ENCODE measurements at regions not wholly inside any gene's neighbourhood (a gene's known extent, or its start where the extent isn't known, plus 50 kb on each side); places are given as distances from the start of the nearest gene placed in this dataset.
A peak's percentile ranks its signal among the peaks of the same experiment; 100 is the strongest.
"Not testable (repeated sequence)": the region's sequence is repeated elsewhere in the genome, so short reads cannot be mapped to it uniquely, and the experiment has no call there.

DNA sequence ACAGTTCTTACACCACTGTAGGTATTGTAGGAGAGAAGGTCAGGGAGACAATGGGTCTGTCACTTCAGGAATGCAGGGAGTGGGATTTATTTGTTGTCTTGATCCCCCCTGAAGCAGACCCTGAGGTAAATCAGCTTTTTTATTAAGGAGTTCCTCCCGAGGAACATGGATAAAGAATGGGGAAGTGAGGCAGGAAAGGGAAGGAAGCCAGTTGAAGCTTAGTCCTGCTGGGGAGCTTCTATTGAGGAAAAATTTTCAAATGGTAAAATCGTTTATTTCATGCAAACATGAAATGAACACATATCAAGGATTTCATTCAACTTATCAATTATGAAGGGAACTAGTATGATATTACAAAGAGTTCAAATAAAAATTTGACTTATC is 318.6 kb upstream of the PIK3R1 start:
- H3K27ac ChIP-seq: peak overlapping the region in 1 of 4 donors; percentile 50
- H3K4me1 ChIP-seq: peaks cover 0 to under 1% (median 0%) of the 10 kb centered on the region in 4 donors
- 51 to 53% methylated on average over 2 of the region's 2 CpGs for WGBS, 2 donors
- H3K9me3 ChIP-seq: no peaks in the 10 kb centered on the region
- H3K27me3 ChIP-seq: no peaks in the 10 kb centered on the region
- no peaks in the 10 kb centered on the region for H3K36me3 ChIP-seq
- H3K4me3 ChIP-seq: no peak overlapping the region
- DNase-seq (ENCODE audit: low spot score in 2 of 2): no peak
- TF ChIP-seq, protein P1, sequence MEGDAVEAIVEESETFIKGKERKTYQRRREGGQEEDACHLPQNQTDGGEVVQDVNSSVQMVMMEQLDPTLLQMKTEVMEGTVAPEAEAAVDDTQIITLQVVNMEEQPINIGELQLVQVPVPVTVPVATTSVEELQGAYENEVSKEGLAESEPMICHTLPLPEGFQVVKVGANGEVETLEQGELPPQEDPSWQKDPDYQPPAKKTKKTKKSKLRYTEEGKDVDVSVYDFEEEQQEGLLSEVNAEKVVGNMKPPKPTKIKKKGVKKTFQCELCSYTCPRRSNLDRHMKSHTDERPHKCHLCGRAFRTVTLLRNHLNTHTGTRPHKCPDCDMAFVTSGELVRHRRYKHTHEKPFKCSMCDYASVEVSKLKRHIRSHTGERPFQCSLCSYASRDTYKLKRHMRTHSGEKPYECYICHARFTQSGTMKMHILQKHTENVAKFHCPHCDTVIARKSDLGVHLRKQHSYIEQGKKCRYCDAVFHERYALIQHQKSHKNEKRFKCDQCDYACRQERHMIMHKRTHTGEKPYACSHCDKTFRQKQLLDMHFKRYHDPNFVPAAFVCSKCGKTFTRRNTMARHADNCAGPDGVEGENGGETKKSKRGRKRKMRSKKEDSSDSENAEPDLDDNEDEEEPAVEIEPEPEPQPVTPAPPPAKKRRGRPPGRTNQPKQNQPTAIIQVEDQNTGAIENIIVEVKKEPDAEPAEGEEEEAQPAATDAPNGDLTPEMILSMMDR (IDR thresholded peaks at IDR 0.05): no peak
- no peak for TF ChIP-seq POLR2A (IDR thresholded peaks at IDR 0.05)
- no peak for TF ChIP-seq EP300 (IDR thresholded peaks at IDR 0.05)

DNA sequence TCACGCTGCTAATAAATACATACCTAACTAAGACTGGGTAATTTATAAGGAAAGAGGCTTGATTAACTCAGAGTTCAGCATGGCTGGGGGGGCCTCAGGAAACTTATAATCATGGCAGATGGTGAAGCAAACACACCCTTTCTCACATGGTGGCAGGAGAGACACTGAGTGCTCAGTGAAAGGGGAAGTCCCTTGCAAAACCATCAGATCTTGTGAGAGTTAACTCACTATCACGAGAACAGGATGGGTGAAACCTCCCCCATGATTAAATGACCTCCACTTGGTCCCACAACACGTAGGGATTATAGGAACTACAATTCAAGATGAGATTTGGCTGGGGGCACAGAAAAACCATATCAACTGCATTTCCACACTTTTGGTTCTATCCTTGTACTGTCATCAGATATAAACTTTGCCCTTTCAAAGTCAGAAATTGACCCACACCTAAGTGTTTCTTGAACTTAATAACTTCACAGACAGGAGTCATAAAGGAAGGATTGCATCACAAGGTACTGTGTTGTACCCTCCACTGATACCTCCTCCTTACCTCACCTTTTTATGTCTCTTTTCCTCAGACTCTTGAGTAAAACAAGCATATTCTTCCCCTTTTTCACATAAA is 319.1 kb upstream of the PIK3R1 start:
- Histone ChIP-seq H3K27ac (peak overlapping the region in 1 of 4 donors; percentile 50), H3K27me3 (no peaks in the 10 kb centered on the region), H3K36me3 (no peaks in the 10 kb centered on the region), H3K4me3 (no peak overlapping the region), H3K4me1 (no peaks in the 10 kb centered on the region), H3K9me3 (no peaks in the 10 kb centered on the region)
- DNase-seq (ENCODE audit: low spot score in 2 of 2): no peak
- 89 to 91% methylated on average over 3 of the region's 3 CpGs for WGBS, 2 donors
- TF ChIP-seq, protein P1 (IDR thresholded peaks at IDR 0.05): no peak
- TF ChIP-seq EP300 (IDR thresholded peaks at IDR 0.05): peak in 1 of 2 donors; percentile 64

DNA sequence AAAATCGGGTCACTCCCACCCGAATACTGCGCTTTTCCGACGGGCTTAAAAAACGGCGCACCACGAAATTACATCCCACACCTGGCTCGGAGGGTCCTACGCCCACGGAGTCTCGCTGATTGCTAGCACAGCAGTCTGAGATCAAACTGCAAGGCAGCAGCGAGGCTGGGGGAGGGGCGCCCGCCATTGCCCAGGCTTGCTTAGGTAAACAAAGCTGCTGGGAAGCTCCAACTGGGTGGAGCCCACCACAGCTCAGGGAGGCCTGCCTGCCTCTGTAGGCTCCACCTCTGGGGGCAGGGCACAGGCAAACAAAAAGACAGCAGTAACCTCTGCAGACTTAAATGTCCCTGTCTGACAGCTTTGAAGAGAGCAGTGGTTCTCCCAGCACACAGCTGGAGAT is 325.7 kb upstream of the PIK3R1 start:
- DNase-seq (ENCODE audit: low spot score in 2 of 2); H3K9me3 ChIP-seq; H3K36me3 ChIP-seq; H3K4me1 ChIP-seq; H3K27ac ChIP-seq; H3K4me3 ChIP-seq; H3K27me3 ChIP-seq: not testable (repeated sequence)
- 91 to 97% methylated on average over 10 to 12 of the region's 15 CpGs for WGBS, 2 donors

DNA sequence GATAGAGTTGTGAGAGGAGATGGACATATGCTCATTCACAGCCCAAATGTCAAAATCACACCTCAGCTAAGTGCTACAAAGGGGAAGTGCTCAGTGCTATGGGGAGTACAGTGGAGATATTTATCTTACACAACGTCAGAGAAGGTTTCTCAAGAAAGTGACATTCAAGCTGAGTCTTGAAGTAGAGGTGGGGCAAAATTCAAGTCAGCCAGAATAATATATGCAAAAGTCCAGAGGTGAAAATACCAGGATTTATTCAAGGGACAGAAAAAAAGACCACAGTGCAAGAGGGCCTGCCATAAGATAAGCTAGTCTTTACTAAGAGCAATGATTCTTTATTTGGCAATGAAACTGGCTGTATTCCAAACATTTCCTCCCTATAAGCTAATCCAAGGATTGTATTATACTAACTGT is 327.8 kb upstream of the PIK3R1 start:
- H3K27ac ChIP-seq: no peak overlapping the region
- no peaks in the 10 kb centered on the region for H3K4me1 ChIP-seq
- H3K36me3 ChIP-seq: no peaks in the 10 kb centered on the region
- WGBS, 2 donors: 76 to 78% methylated on average over 1 of the region's 1 CpG
- no peak overlapping the region for H3K4me3 ChIP-seq
- H3K9me3 ChIP-seq: no peaks in the 10 kb centered on the region
- DNase-seq (ENCODE audit: low spot score in 2 of 2): no peak
- TF ChIP-seq EP300 (IDR thresholded peaks at IDR 0.05) (no peak), POLR2A (IDR thresholded peaks at IDR 0.05) (no peak)
- TF ChIP-seq, protein P1 (IDR thresholded peaks at IDR 0.05): no peak
- no peaks in the 10 kb centered on the region for H3K27me3 ChIP-seq

DNA sequence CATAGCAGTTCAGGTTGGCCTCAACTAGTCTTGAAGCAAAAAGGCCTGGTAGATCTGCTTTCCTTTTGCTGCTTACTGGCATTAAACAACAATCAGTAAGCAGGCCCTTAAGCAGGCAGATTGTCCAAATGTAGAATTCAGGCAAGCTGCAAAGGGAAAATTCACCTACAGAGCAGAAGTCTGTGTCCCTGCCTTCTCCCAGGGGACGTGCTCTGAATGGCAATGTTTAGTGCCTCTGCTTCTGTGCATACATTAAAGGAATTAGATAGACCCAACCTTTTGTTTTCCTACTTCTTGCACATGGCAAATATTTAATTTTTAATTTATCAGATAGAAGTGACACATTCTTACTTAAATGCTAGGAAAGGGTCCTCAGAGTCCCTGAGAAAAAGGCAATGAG is 328.8 kb upstream of the PIK3R1 start:
- WGBS, 2 donors: 34 to 100% methylated on average over 1 of the region's 1 CpG
- H3K36me3 ChIP-seq: no peaks in the 10 kb centered on the region
- no peaks in the 10 kb centered on the region for H3K27me3 ChIP-seq
- DNase-seq (ENCODE audit: low spot score in 2 of 2): no peak
- H3K4me3 ChIP-seq: no peak overlapping the region
- no peak overlapping the region for H3K27ac ChIP-seq
- TF ChIP-seq POLR2A (IDR thresholded peaks at IDR 0.05): no peak
- TF ChIP-seq, protein P1 (IDR thresholded peaks at IDR 0.05): no peak
- no peak for TF ChIP-seq EP300 (IDR thresholded peaks at IDR 0.05)
- no peaks in the 10 kb centered on the region for H3K9me3 ChIP-seq
- no peaks in the 10 kb centered on the region for H3K4me1 ChIP-seq

DNA sequence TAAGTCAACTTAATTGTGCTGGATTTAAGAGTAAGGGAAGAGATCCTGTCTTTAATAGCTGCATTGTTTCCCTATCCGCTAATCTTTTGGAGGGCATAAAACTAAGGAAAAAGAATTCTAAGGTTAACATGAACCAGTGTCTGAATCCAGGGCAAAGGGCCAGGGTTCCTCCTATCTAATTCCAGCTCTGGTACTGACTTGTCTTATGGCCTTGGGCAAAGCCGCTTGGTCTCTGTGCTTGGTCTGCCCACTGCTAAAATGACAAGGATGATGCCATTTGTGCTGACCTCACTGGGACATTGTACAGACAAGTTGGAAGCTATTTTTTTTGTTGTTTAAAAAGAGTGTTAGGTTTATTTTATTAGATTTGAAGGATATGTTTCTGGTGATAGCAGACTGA is 334.7 kb upstream of the PIK3R1 start:
- Histone ChIP-seq H3K27ac (peak overlapping the region in 2 of 4 donors; percentile 84 to 86), H3K4me1 (peaks cover 0 to 33% (median 13%) of the 10 kb centered on the region in 4 donors), H3K27me3 (no peaks in the 10 kb centered on the region), H3K4me3 (no peak overlapping the region), H3K36me3 (no peaks in the 10 kb centered on the region), H3K9me3 (no peaks in the 10 kb centered on the region)
- WGBS, 2 donors: 78 to 87% methylated on average over 2 of the region's 2 CpGs
- no peak for TF ChIP-seq POLR2A (IDR thresholded peaks at IDR 0.05)
- TF ChIP-seq EP300 (IDR thresholded peaks at IDR 0.05): no peak
- TF ChIP-seq, protein P1 (IDR thresholded peaks at IDR 0.05): no peak
- DNase-seq (ENCODE audit: low spot score in 2 of 2): no peak

Measured in tibial nerve (tissue), 4 donors.